22Rv1 (cell line): ENCODE measurements at regions not wholly inside any gene's neighbourhood (a gene's known extent, or its start where the extent isn't known, plus 50 kb on each side); places are given as distances from the start of the nearest gene placed in this dataset.

Experiments
- ZFX ChIP-seq: fragments of 450-650 bp; IDR thresholded peaks from 2 replicates; pipeline ENCODE4 v1.6.1; 2017; ENCODE audit warnings: antibody characterized with exemption, borderline replicate concordance
- TF ChIP-seq, protein P1 (sequence below): fragments of 450-650 bp; IDR thresholded peaks from 2 replicates; pipeline ENCODE4 v1.5.1; 2017; ENCODE audit warnings: mild to moderate bottlenecking

DNA sequence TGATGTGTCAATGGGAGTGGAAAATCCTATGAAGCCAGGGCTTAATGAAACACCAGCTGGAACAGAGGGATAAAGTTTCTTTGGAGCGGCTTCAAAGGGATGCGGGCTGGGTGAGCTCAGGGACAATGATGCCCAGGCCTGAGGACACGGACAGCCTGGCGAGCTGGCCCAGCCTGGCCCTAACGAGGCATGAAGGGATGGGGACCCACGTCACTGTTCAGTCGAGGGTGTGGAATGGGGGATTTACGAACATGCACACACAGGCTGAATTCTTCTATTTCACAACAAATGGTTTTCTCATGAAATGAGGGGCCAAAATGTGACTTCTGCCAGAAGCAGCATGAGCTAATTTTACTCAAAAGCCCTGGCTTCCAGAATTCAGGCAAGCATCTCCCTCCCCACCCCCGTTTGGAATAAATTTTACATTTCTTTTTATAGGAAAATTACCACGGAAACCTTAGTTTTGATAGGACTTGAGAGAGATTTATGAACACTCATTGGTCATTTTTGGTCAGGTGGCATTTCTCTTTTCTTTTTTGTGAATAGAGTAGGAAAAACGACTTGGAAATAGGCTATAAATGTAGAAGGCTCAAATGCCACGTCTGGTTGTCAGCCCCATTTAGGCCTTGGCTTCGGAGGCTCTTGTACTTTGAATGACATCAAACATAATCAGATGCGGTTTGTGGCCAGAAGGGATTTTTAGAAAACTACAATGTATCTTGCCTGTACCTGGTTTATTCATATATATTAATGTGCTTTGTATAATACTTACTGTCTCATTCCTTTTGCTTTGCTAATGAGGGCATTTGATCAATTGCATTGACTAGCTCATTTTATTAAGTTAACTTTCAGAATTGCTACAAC, 893.8 kb upstream of the CELF4 start:
- TF ChIP-seq, protein P1, sequence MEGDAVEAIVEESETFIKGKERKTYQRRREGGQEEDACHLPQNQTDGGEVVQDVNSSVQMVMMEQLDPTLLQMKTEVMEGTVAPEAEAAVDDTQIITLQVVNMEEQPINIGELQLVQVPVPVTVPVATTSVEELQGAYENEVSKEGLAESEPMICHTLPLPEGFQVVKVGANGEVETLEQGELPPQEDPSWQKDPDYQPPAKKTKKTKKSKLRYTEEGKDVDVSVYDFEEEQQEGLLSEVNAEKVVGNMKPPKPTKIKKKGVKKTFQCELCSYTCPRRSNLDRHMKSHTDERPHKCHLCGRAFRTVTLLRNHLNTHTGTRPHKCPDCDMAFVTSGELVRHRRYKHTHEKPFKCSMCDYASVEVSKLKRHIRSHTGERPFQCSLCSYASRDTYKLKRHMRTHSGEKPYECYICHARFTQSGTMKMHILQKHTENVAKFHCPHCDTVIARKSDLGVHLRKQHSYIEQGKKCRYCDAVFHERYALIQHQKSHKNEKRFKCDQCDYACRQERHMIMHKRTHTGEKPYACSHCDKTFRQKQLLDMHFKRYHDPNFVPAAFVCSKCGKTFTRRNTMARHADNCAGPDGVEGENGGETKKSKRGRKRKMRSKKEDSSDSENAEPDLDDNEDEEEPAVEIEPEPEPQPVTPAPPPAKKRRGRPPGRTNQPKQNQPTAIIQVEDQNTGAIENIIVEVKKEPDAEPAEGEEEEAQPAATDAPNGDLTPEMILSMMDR = no peak
- no peak for TF ChIP-seq ZFX
